ENCODE measurements at regions not wholly inside any gene's neighbourhood (a gene's known extent, or its start where the extent isn't known, plus 50 kb on each side); places are given as distances from the start of the nearest gene placed in this dataset.

DNA sequence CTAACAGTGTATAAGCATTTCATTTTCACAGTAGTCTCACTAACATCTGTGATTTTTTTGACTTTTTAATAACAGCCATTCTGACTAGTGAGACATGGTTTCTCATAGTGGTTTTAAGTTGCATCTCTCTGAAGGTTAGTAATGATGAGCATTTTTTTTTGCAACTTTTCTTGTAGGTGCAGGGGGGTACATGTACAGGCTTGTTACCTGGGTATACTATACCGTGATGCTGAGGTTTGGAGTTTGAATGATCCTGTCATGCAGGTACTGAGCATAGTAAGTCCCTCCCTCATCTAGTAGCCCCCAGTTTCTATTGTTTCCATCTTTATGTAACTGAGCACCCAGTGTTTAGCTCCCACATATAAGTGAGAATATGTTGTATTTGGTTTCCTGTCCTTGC is 444.6 kb upstream of the DAB2 start:
- DNase-seq (ENCODE audit: low read depth in 1 of 2, low spot score in 1 of 2) (no peak), FAIRE-seq (no peak), ATAC-seq (no peak)
- TF ChIP-seq FOSL2 (IDR thresholded peaks at IDR 0.05) (no peak), FOSL2 (CRISPR knock-in tag; IDR thresholded peaks at IDR 0.05) (no peak), ZC3H11A (IDR thresholded peaks at IDR 0.05) (no peak), ZNF302 (CRISPR knock-in tag; IDR thresholded peaks at IDR 0.05) (no peak), HOXB13 (CRISPR knock-in tag; IDR thresholded peaks at IDR 0.05; ENCODE audit: low read depth) (no peak), MYC (IDR thresholded peaks at IDR 0.05; ENCODE audit: borderline replicate concordance, low read length) (no peak), RARB (CRISPR knock-in tag; IDR thresholded peaks at IDR 0.05) (no peak), BHLHE40 (IDR thresholded peaks at IDR 0.05; ENCODE audit: low read depth, low read length) (no peak), EP300 (IDR thresholded peaks at IDR 0.05) (no peak), HDAC2 (IDR thresholded peaks at IDR 0.05) (no peak), RNF2 (IDR thresholded peaks at IDR 0.05; ENCODE audit: borderline replicate concordance, low read depth) (no peak), POLR2A (IDR thresholded peaks at IDR 0.05; ENCODE audit: low read length) (no peak), PHF8 (IDR thresholded peaks at IDR 0.05; ENCODE audit: borderline replicate concordance, low read depth) (no peak)
- TF ChIP-seq, protein P1, sequence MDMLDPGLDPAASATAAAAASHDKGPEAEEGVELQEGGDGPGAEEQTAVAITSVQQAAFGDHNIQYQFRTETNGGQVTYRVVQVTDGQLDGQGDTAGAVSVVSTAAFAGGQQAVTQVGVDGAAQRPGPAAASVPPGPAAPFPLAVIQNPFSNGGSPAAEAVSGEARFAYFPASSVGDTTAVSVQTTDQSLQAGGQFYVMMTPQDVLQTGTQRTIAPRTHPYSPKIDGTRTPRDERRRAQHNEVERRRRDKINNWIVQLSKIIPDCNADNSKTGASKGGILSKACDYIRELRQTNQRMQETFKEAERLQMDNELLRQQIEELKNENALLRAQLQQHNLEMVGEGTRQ (IDR thresholded peaks at IDR 0.05) = no peak
- TF ChIP-seq, protein P2, sequence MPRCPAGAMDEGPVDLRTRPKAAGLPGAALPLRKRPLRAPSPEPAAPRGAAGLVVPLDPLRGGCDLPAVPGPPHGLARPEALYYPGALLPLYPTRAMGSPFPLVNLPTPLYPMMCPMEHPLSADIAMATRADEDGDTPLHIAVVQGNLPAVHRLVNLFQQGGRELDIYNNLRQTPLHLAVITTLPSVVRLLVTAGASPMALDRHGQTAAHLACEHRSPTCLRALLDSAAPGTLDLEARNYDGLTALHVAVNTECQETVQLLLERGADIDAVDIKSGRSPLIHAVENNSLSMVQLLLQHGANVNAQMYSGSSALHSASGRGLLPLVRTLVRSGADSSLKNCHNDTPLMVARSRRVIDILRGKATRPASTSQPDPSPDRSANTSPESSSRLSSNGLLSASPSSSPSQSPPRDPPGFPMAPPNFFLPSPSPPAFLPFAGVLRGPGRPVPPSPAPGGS (IDR thresholded peaks at IDR 0.05) = no peak
- TF ChIP-seq, protein P3, sequence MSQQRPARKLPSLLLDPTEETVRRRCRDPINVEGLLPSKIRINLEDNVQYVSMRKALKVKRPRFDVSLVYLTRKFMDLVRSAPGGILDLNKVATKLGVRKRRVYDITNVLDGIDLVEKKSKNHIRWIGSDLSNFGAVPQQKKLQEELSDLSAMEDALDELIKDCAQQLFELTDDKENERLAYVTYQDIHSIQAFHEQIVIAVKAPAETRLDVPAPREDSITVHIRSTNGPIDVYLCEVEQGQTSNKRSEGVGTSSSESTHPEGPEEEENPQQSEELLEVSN (IDR thresholded peaks at IDR 0.05; ENCODE audit: borderline replicate concordance, low read depth) = no peak
- no peaks in the 10 kb centered on the region for H3K4me1 ChIP-seq
- no peaks in the 10 kb centered on the region; the same call in 2 of the 3 replicates for H3K9me3 ChIP-seq
- H3K4me3 ChIP-seq = no peak overlapping the region
- 5% methylated on average over 1 of the region's 1 CpG for WGBS (ENCODE audit: missing lambda C conversion rate)
- H3K27ac ChIP-seq = no peak overlapping the region
- ChIA-PET POLR2A (no interaction called here), CTCF (no interaction called here)
- H3K4me2 ChIP-seq = no peak overlapping the region

DNA sequence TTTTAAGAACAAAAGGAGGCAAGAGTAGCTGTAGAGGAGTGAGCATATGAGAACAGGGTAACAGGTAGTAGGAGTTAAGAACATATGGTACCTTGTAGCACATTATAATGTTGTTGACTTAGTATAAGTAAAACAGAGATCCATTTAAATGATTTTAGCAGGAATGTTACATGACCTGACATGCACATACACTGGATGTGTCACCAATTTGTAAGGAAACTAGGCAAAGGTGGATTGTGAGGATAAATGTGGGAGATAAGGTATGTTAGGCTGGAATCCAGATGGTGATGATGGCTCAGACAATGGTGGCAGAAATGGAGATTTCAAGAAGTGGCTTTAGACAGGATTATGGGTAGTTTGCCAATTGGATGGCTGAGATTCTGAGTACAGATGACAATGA is 443.1 kb upstream of the DAB2 start:
- Histone ChIP-seq H3K27ac (no peak overlapping the region), H3K4me3 (no peak overlapping the region), H3K4me2 (no peak overlapping the region), H3K4me1 (no peaks in the 10 kb centered on the region), H3K9me3 (no peaks in the 10 kb centered on the region; the same call in 2 of the 3 replicates)
- TF ChIP-seq EP300 (IDR thresholded peaks at IDR 0.05) (no peak), RAD21 (conservative IDR thresholded peaks at IDR 0.05 in 1 of 2, IDR thresholded peaks at IDR 0.05 in 1 of 2) (no peak), RARB (CRISPR knock-in tag; IDR thresholded peaks at IDR 0.05) (no peak), CBX8 (IDR thresholded peaks at IDR 0.05) (no peak), PHF8 (IDR thresholded peaks at IDR 0.05; ENCODE audit: borderline replicate concordance, low read depth) (no peak), RNF2 (IDR thresholded peaks at IDR 0.05; ENCODE audit: borderline replicate concordance, low read depth) (no peak), POLR2A (IDR thresholded peaks at IDR 0.05; ENCODE audit: low read length) (no peak), HOXA7 (CRISPR knock-in tag; IDR thresholded peaks at IDR 0.05) (no peak), CEBPB (IDR thresholded peaks at IDR 0.05) (no peak), MAFK (IDR thresholded peaks at IDR 0.05; ENCODE audit: partially characterized antibody) (no peak), CHD4 (IDR thresholded peaks at IDR 0.05; ENCODE audit: borderline replicate concordance) (no peak), EHMT2 (IDR thresholded peaks at IDR 0.05; ENCODE audit: low read depth) (no peak), ESRRA (IDR thresholded peaks at IDR 0.05; ENCODE audit: borderline replicate concordance, low read length) (no peak), FOXS1 (CRISPR knock-in tag; IDR thresholded peaks at IDR 0.05) (no peak), EHF (CRISPR knock-in tag; IDR thresholded peaks at IDR 0.05) (no peak)
- TF ChIP-seq, protein P4, sequence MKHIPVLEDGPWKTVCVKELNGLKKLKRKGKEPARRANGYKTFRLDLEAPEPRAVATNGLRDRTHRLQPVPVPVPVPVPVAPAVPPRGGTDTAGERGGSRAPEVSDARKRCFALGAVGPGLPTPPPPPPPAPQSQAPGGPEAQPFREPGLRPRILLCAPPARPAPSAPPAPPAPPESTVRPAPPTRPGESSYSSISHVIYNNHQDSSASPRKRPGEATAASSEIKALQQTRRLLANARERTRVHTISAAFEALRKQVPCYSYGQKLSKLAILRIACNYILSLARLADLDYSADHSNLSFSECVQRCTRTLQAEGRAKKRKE (CRISPR knock-in tag; IDR thresholded peaks at IDR 0.05; ENCODE audit: low read depth) = no peak
- TF ChIP-seq, protein P3 (IDR thresholded peaks at IDR 0.05; ENCODE audit: borderline replicate concordance, low read depth) = no peak
- TF ChIP-seq, protein P1 (IDR thresholded peaks at IDR 0.05) = no peak
- POLR2A ChIA-PET = no interaction called here
- ATAC-seq (no peak), FAIRE-seq (no peak), DNase-seq (ENCODE audit: low read depth in 1 of 2, low spot score in 1 of 2) (no peak)
- CTCF ChIA-PET = no interaction called here
